D721Med (cell line): ENCODE measurements at regions not wholly inside any gene's neighbourhood (a gene's known extent, or its start where the extent isn't known, plus 50 kb on each side); places are given as distances from the start of the nearest gene placed in this dataset.
"Not testable (repeated sequence)": the region's sequence is repeated elsewhere in the genome, so short reads cannot be mapped to it uniquely, and the experiment has no call there.

Experiments
- DNase-seq: peaks from one replicate; pipeline ENCODE4 v3.0.0; 2011; ENCODE audit warnings: low spot score; ENCODE audit not compliant: insufficient read length
- FAIRE-seq: peaks from 2 replicates; lab custom pipeline; 2011; peaks lifted over from hg19 to GRCh38; lab: Jason Lieb, UNC
- CTCF ChIP-seq: IDR thresholded peaks from 2 replicates; pipeline ENCODE4 v1.5.1; 2012; ENCODE audit warnings: mild to moderate bottlenecking, control low read depth; ENCODE audit not compliant: insufficient read depth; ENCODE audit errors: missing control alignments

- FAIRE-seq: no peak
- no peak for TF ChIP-seq CTCF
- DNase-seq: no peak
Observed at GRCh38 chr5:96483878-96484277, 50.8 kb upstream of the PCSK1 start.

GRCh38 chr5:96487859-96488258 lies 54.8 kb upstream of the PCSK1 start:
- no peak for DNase-seq
- FAIRE-seq: no peak
- no peak for TF ChIP-seq CTCF

GRCh38 chr5:96489532-96489931 lies 56.5 kb upstream of the PCSK1 start:
- TF ChIP-seq CTCF: no peak
- DNase-seq (no peak), FAIRE-seq (no peak)

- no peak for TF ChIP-seq CTCF
- FAIRE-seq (no peak), DNase-seq (no peak)
Observed at GRCh38 chr5:96492459-96493047, 59.5 kb upstream of the PCSK1 start.

GRCh38 chr5:96493219-96493790 lies 60.3 kb upstream of the PCSK1 start:
- FAIRE-seq: no peak

GRCh38 chr5:96495412-96495811 lies 62.4 kb upstream of the PCSK1 start:
- DNase-seq, FAIRE-seq: not testable (repeated sequence)

More at GRCh38 chr5:96493219-96493790, 60.3 kb upstream of the PCSK1 start:
- no peak for TF ChIP-seq CTCF
- no peak for DNase-seq

- not testable (repeated sequence) for DNase-seq, FAIRE-seq
Observed at GRCh38 chr5:96497027-96497426, 64.0 kb upstream of the PCSK1 start.

GRCh38 chr5:96499753-96500345 lies 66.8 kb upstream of the PCSK1 start:
- FAIRE-seq (no peak), DNase-seq (no peak)
- no peak for TF ChIP-seq CTCF
